VCaP (cell line): ENCODE measurements at regions not wholly inside any gene's neighbourhood (a gene's known extent, or its start where the extent isn't known, plus 50 kb on each side); places are given as distances from the start of the nearest gene placed in this dataset.
"Not testable (repeated sequence)": the region's sequence is repeated elsewhere in the genome, so short reads cannot be mapped to it uniquely, and the experiment has no call there.

ENCODE experiments used
- H3K27ac ChIP-seq: fragments of 450-650 bp; 2 replicates; pipeline ENCODE4 v1.5.1; 2017
- CTCF ChIP-seq: fragments of 450-650 bp; conservative IDR thresholded peaks from 2 replicates; pipeline ENCODE4 v1.5.1; 2017; ENCODE audit warnings: mild to moderate bottlenecking, moderate library complexity

DNA sequence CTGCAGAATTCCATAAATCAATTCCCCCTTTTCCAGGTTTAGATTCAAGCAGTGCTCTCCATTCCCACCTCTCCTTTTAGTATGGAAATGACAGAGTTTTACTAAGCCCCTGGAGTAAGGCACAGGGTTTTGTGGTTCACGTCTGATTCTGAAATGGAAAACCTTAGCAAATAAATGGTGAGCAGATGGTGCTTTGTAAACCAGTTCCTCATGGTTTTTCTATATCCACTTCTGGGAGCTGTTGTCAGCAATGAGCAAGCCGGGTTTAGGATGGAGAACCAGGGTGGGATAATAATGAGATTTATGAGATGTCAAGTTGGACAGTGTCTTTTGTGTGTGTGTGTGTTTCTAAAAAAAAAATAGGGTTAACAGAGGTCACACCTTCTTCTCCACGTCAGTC, 113.8 kb upstream of the RBPJ start:
- no peak for TF ChIP-seq CTCF

DNA sequence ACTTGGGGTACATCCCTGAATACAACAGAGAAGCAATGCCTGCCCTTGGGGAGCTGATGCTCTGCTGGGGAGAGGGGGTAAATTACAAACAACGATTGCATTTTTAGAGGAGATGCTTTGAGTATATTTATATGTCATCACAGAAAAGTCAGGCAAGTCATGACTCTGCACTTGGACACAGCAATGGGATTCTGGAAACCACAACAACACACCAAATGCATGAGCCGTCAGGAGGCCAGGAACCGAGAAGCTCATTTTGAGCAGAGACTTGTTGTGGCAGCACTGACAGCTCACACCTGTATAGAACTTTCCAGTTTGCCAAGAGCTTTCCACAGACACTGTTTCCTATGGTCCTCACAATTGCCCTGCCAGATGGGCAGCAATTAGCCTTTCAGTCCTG, 113.2 kb upstream of the RBPJ start:
- TF ChIP-seq CTCF, result no peak
- H3K27ac ChIP-seq, result no peak overlapping the region

More for the DNA sequence above, 113.8 kb upstream of the RBPJ start:
- no peak overlapping the region for H3K27ac ChIP-seq

GRCh38 chr4:26208237-26208994, 112.4 kb upstream of the RBPJ start:
- no peak overlapping the region for H3K27ac ChIP-seq
- TF ChIP-seq CTCF, result no peak

DNA sequence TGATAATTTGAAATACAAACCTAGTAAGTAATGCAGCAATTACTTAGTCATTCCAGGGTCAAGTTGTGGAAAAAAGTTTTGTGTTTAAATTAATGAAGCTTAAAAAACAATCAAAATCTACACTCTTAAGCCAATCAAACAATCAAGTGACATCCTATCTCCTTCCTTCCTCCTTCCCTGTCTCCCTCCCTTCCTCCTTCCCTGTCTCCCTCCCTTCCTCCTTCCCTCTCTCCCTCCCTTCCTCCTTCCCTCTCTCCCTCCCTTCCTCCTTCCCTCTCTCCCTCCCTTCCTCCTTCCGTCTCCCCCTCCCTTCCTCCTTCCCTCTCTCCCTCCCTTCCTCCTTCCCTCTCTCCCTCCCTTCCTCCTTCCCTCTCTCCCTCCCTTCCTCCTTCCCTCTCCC, 111.4 kb upstream of the RBPJ start:
- not testable (repeated sequence) for H3K27ac ChIP-seq

DNA sequence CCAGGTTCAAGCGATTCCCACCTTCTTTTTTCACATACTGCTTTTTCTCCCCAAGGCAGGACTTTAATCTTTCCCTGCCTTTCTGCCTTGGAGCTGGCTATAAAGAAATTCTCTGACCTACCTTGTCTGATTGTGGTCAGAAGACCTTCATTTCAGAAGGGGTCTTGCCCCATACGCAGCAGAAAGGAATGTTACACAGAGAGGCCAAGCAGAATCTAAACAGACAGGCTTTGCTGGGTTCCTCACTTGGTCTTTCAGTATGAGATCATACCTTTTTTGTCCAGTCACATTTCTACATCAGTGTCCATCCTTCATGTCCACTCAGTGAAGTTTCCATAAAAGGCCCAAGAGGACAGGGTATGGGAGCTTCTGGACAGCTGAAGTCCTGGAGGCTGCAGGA, 108.3 kb upstream of the RBPJ start:
- no peak overlapping the region for H3K27ac ChIP-seq
- TF ChIP-seq CTCF, result no peak

GRCh38 chr4:26213317-26213716, 107.5 kb upstream of the RBPJ start:
- H3K27ac ChIP-seq, result no peak overlapping the region
- no peak for TF ChIP-seq CTCF

DNA sequence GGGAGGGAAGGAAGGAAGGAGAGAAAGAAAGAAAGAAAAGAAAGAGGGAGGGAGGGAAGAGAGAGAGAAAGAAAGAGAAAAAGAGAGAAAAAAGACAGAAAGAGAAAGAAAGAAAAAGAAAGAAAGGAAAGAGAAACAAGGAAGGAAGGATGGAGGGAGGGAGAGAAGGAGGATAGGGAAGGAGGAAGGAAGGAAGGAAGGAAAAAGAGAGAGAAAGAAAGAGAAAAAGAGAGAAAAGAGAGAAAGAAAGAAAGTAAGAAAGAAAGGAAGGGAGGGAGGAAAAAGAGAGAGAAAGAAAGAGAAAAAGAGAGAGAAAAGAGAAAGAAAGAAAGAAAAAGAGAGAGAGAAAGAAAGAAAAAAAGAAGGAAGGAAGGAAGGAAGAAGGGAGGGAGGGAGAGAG, 105.8 kb upstream of the RBPJ start:
- TF ChIP-seq CTCF, result no peak
- H3K27ac ChIP-seq, result no peak overlapping the region

- TF ChIP-seq CTCF, result no peak
- no peak overlapping the region for H3K27ac ChIP-seq
Observed at GRCh38 chr4:26215725-26216124, 105.1 kb upstream of the RBPJ start.
